Breast epithelium (tissue), 3 donors: ENCODE measurements at regions not wholly inside any gene's neighbourhood (a gene's known extent, or its start where the extent isn't known, plus 50 kb on each side); places are given as distances from the start of the nearest gene placed in this dataset.

Experiments
- CTCF ChIP-seq, 3 donors: fragments of 450-650 bp; IDR thresholded peaks; one replicate each; pipeline ENCODE4 v1.5.1; 2016 to 2017; ENCODE audit warnings: antibody characterized with exemption in 3 of 3, mild to moderate bottlenecking in 3 of 3, moderate library complexity in 3 of 3
- POLR2A ChIP-seq: fragments of 450-650 bp; IDR thresholded peaks from one replicate; pipeline ENCODE4 v1.6.1; 2016; ENCODE audit warnings: antibody characterized with exemption, mild to moderate bottlenecking, moderate library complexity

GRCh38 chr14:66114071-66114470, 372.1 kb upstream of the CCDC196 start:
- TF ChIP-seq CTCF (IDR thresholded peaks at IDR 0.05) = no peak
- no peak for TF ChIP-seq POLR2A
